Gastroesophageal sphincter (tissue), 3 donors: ENCODE measurements at regions not wholly inside any gene's neighbourhood (a gene's known extent, or its start where the extent isn't known, plus 50 kb on each side); places are given as distances from the start of the nearest gene placed in this dataset.

ENCODE experiments used
- EP300 ChIP-seq: sonication (generic); formaldehyde crosslinking; IDR thresholded peaks from one replicate; pipeline ENCODE4 v1.6.1; 2017; ENCODE audit warnings: antibody characterized with exemption, mild to moderate bottlenecking
- POLR2A ChIP-seq, 2 donors: fragments of 450-650 bp; IDR thresholded peaks; one replicate each; pipeline ENCODE4 v1.6.1; 2017; ENCODE audit warnings: antibody characterized with exemption in 2 of 2, mild to moderate bottlenecking in 2 of 2, moderate library complexity in 1 of 2
- POLR2AphosphoS5 ChIP-seq: sonication (generic); formaldehyde crosslinking; IDR thresholded peaks from one replicate; pipeline ENCODE4 v1.6.1; 2017; ENCODE audit warnings: antibody characterized with exemption
- TF ChIP-seq, protein P1 (sequence below), 4 experiments: fragments of 200-600 bp in 2 of 4; fragments of 450-650 bp in 2 of 4; sonication (generic) in 1 of 4; IDR thresholded peaks; one replicate each; pipeline ENCODE4 v1.5.1; 2017 to 2019; ENCODE audit warnings: antibody characterized with exemption in 4 of 4, mild to moderate bottlenecking in 2 of 4, moderate library complexity in 2 of 4

DNA sequence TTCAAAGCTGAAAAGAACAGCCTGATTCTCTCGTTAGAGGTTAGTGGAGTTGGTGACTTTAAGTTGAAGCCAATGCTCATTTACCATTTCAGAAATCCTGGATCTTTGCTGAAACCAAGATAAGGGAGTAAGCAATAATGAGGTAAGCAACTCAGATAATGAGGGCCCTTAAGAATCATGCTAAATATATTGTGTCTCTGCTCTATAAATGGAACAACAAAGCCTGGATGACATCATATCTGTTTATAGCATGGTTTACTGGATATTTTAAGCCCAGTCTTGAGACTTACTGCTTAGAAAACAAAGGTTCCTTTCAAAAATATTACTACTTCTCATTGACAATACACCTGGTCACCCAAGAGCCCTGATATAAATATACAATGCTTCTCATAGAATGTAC, 276.7 kb upstream of the PPARGC1A start:
- TF ChIP-seq, protein P1, sequence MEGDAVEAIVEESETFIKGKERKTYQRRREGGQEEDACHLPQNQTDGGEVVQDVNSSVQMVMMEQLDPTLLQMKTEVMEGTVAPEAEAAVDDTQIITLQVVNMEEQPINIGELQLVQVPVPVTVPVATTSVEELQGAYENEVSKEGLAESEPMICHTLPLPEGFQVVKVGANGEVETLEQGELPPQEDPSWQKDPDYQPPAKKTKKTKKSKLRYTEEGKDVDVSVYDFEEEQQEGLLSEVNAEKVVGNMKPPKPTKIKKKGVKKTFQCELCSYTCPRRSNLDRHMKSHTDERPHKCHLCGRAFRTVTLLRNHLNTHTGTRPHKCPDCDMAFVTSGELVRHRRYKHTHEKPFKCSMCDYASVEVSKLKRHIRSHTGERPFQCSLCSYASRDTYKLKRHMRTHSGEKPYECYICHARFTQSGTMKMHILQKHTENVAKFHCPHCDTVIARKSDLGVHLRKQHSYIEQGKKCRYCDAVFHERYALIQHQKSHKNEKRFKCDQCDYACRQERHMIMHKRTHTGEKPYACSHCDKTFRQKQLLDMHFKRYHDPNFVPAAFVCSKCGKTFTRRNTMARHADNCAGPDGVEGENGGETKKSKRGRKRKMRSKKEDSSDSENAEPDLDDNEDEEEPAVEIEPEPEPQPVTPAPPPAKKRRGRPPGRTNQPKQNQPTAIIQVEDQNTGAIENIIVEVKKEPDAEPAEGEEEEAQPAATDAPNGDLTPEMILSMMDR (IDR thresholded peaks at IDR 0.05): no peak
- TF ChIP-seq POLR2A (IDR thresholded peaks at IDR 0.05) (no peak), POLR2AphosphoS5 (no peak), EP300 (no peak)
